Coronary artery (tissue), 2 donors: ENCODE measurements at regions not wholly inside any gene's neighbourhood (a gene's known extent, or its start where the extent isn't known, plus 50 kb on each side); places are given as distances from the start of the nearest gene placed in this dataset.

Experiments used
- DNase-seq: peaks from one replicate; pipeline ENCODE4 v3.0.0-alpha.2; 2017; ENCODE audit warnings: low spot score
- H3K27ac ChIP-seq, 2 donors: fragments of 200-600 bp; sonication (generic); one replicate each; pipeline ENCODE4 v1.5.1; 2016 to 2019
- H3K4me3 ChIP-seq: fragments of 200-600 bp; sonication (generic); 2 replicates; pipeline ENCODE4 v1.5.1; 2016; ENCODE audit warnings: mild to moderate bottlenecking, moderate library complexity
- CTCF ChIP-seq: fragments of 200-600 bp; sonication (generic); IDR thresholded peaks from one replicate; pipeline ENCODE4 v1.5.1; 2019; ENCODE audit warnings: antibody characterized with exemption

DNA sequence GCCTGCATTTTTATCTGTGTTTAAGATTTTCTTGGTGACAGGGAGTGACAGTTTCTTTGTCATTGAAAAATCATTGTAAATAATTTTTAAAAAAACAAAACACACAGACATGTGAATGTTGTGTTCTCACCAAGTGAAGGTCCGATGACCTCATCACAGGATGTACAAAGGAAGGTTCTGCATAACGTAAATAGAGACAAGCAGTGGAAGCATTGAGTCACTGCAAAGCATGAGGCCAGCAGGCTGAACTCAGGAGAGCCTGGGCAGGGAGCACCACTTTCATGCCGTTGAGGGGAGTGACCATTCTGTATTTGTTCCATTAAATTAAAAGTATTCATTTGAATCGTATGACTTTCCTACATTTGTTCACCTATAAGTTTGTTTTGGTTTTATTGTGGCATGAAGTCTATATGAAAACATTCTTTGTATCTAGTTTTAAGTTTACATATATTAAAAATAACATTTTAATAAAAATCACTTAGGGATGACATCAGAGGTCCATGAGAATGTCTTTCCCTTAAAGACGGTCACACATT is 70.4 kb upstream of the TLE1 start:
- Histone ChIP-seq H3K27ac (no peak overlapping the region), H3K4me3 (no peak overlapping the region)
- no peak for DNase-seq
- TF ChIP-seq CTCF = no peak

- Histone ChIP-seq H3K4me3 (no peak overlapping the region), H3K27ac (no peak overlapping the region)
- TF ChIP-seq CTCF = no peak
- DNase-seq = no peak
These were observed 78.6 kb upstream of the TLE1 start for GRCh38 chr9:81767921-81768320.

DNA sequence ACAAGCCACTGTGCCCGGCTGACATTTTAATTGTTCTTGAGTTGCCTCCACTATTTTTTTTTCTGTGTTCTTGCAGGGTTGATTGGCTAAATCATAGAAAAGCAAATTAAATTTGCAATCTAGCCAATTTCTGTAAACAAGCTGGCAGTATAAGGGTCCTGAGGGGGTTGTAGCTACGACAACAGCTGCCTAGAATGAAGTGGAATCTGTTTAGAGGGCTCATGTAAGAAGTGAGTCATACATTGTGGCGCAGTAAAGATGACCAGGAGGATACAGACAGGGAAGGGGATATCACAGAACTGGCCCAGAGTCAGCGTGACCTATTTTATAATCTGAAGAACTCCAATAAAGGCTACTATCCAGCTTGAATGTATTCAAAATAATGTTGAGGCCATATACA is 82.2 kb upstream of the TLE1 start:
- no peak for DNase-seq
- TF ChIP-seq CTCF = no peak
- Histone ChIP-seq H3K27ac (no peak overlapping the region), H3K4me3 (no peak overlapping the region)

- TF ChIP-seq CTCF = no peak
- Histone ChIP-seq H3K4me3 (no peak overlapping the region), H3K27ac (no peak overlapping the region)
- no peak for DNase-seq
These were observed 82.8 kb upstream of the TLE1 start for GRCh38 chr9:81772144-81772543.

DNA sequence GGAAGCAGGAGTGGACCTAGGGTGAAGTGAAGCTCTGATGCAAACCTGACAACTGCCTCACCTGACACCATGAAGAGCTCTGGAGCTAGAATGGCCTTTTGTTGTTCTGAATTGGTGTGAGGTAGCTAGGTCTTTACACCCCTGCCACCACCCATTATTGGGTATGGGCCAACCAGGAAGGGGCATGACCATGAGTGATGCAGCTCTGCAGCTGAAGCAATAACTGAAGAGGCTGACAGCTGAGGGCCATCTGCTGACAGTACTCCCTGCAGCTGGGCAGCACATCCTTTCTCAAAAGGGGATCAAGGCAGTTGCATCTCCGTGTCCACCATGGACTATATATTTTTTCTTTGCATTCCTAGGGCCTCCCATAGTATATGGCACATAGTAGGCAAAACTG is 87.0 kb upstream of the TLE1 start:
- DNase-seq = no peak
- Histone ChIP-seq H3K4me3 (no peak overlapping the region), H3K27ac (no peak overlapping the region)
- no peak for TF ChIP-seq CTCF

DNA sequence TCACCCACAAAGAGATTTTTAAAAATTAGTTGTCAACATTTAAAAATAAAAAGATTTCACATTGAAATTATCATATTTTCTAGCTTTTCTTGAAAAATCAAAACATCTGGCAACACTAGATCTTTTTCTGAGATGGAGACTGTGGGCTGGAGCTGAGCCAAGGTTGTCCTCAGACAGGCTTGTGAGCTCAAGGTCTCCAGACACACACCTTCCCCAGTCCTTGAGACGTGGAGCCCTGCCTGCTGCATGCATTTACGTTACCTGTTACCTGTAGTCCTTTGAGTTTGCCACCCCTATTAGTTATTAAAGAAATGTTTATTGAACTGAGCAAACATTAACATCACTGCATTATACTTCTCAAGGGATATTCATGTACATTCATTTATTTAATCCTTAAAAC is 87.5 kb upstream of the TLE1 start:
- no peak for DNase-seq
- Histone ChIP-seq H3K27ac (no peak overlapping the region), H3K4me3 (no peak overlapping the region)
- no peak for TF ChIP-seq CTCF

DNA sequence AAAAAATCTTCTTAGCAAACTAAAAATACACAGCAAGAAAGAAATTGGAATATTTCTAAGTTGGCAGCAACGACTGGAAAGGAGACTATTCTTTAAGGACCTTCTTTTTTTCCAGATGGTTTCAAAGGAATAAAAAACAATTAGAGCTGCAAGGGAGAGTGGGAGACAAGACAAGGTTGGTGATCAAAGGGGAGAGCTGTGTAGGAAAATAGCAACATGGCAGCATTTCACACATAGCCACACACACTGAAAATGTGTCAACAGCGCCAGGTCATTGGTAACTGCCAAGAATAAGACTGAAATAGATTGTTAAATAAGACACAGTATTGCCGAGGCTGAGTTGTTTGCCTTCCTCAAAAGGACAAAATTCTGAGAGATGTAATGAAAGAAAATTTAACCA is 88.1 kb upstream of the TLE1 start:
- H3K4me3 ChIP-seq = no peak overlapping the region
- H3K27ac ChIP-seq = no peak overlapping the region
- no peak for TF ChIP-seq CTCF
- no peak for DNase-seq
